ENCODE measurements at regions not wholly inside any gene's neighbourhood (a gene's known extent, or its start where the extent isn't known, plus 50 kb on each side); places are given as distances from the start of the nearest gene placed in this dataset.

DNA sequence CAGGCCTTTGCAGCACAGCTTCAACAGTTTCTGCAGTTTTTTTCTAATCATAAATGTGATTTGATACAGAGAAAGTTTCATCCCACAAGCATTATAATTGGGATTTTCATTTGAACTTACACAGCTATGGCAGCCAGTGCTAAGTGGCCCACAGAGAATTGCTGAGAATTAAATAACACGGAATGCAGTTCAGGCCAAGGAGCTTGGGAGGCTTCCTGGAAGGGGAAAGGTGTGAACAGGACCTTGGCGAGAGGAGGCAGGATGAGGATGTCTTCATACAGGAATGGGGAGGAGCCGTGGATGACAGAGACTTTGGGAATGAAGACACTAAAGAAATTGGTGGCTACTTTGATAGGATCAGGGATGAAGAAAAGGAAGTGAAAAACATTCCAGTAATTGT, 95.3 kb downstream of the ZNF22 start:
- H3K27ac ChIP-seq (ENCODE audit: insufficient read depth, low read depth, low read length): no peak overlapping the region
- no peak overlapping the region for H3K4me2 ChIP-seq (ENCODE audit: insufficient read depth, low read length)
- TF ChIP-seq EZH2 (IDR thresholded peaks at IDR 0.05; ENCODE audit: borderline replicate concordance, low read depth, low read length, severe bottlenecking) (no peak), GATA2 (IDR thresholded peaks at IDR 0.05; ENCODE audit: insufficient read depth, insufficient read length, low read depth, low read length) (peak; percentile 31)
- H3K36me3 ChIP-seq (ENCODE audit: control insufficient read depth in 2 of 2, extremely low read depth in 1 of 2, insufficient read depth in 2 of 2, low read length in 2 of 2): no peaks in the 10 kb centered on the region
- H4K20me1 ChIP-seq (replicated peaks; ENCODE audit: control insufficient read depth, extremely low read depth, insufficient read depth, low read length): no peaks in the 10 kb centered on the region
- H3K9me1 ChIP-seq (replicated peaks; ENCODE audit: control insufficient read depth, extremely low read depth, insufficient read depth, low read length): no peaks in the 10 kb centered on the region
- H2AFZ ChIP-seq (ENCODE audit: low read depth, low read length): no peak overlapping the region
- CTCF ChIA-PET: interaction anchor here (1.6 kb wide), 1 partner anchor 27 kb away, joined by 4 read pairs; no protein-coding TSS in a partner anchor
- FAIRE-seq: no peak
- H3K4me3 ChIP-seq (replicated peaks in 1 of 3; ENCODE audit: insufficient read depth in 1 of 3, low read depth in 1 of 3, low read length in 3 of 3): no peak overlapping the region
- BruUV-seq (replicated peaks): no TSS peak
- intact Hi-C loops (cut with micrococcal nuclease): no loop called here
- dilution Hi-C loops (cut with MboI; ENCODE audit: extremely low pct_ligation_motif_present, low sequenced_read_pairs): no loop called here
- POLR2A ChIA-PET: no interaction called here
- DNase-seq (ENCODE audit: low read depth, low spot score): no peak
- H3K9ac ChIP-seq (replicated peaks; ENCODE audit: extremely low read depth, insufficient read depth, low read length): no peak overlapping the region
- H3K9me3 ChIP-seq (replicated peaks; ENCODE audit: control insufficient read depth, insufficient read depth, low read length): no peaks in the 10 kb centered on the region
- no peaks in the 10 kb centered on the region for H3K79me2 ChIP-seq (ENCODE audit: control insufficient read depth, insufficient read depth, low read length)
- peaks cover 6 to 7% of the 10 kb centered on the region in 2 experiments for H3K27me3 ChIP-seq (ENCODE audit: control insufficient read depth in 2 of 2, insufficient read depth in 2 of 2, low read length in 2 of 2)
- no peaks in the 10 kb centered on the region for H3K4me1 ChIP-seq (ENCODE audit: control insufficient read depth, extremely low read depth, insufficient read depth, low read length)

DNA sequence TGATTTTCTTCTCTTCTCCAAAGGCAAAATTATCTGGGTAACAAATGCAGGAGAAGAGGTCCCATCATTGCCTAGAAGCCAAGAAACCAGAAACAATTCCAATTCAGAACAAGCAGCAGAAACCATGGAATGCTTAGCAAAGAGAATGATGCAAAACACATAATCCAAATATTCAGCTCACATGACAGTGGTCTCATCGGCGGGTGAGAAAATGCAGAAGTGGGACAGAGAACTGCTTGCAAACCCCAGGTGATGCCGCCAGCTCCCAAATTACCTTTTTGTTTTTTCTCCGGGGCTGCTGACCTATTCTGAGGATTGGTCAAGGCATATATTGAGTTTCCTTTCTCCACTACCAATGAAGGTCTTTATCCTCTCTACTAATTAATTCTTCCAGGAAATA, 99.7 kb downstream of the ZNF22 start:
- Histone ChIP-seq H3K36me3 (ENCODE audit: control insufficient read depth in 2 of 2, extremely low read depth in 1 of 2, insufficient read depth in 2 of 2, low read length in 2 of 2) (no peaks in the 10 kb centered on the region), H3K9ac (replicated peaks; ENCODE audit: extremely low read depth, insufficient read depth, low read length) (no peak overlapping the region), H3K9me3 (replicated peaks; ENCODE audit: control insufficient read depth, insufficient read depth, low read length) (no peaks in the 10 kb centered on the region), H3K4me1 (ENCODE audit: control insufficient read depth, extremely low read depth, insufficient read depth, low read length) (no peaks in the 10 kb centered on the region), H3K27ac (ENCODE audit: insufficient read depth, low read depth, low read length) (no peak overlapping the region), H3K27me3 (ENCODE audit: control insufficient read depth in 2 of 2, insufficient read depth in 2 of 2, low read length in 2 of 2) (peaks cover 4 to 11% of the 10 kb centered on the region in 2 experiments), H3K79me2 (ENCODE audit: control insufficient read depth, insufficient read depth, low read length) (no peaks in the 10 kb centered on the region), H4K20me1 (replicated peaks; ENCODE audit: control insufficient read depth, extremely low read depth, insufficient read depth, low read length) (no peaks in the 10 kb centered on the region), H3K9me1 (replicated peaks; ENCODE audit: control insufficient read depth, extremely low read depth, insufficient read depth, low read length) (no peaks in the 10 kb centered on the region), H2AFZ (ENCODE audit: low read depth, low read length) (no peak overlapping the region), H3K4me3 (replicated peaks in 1 of 3; ENCODE audit: insufficient read depth in 1 of 3, low read depth in 1 of 3, low read length in 3 of 3) (no peak overlapping the region), H3K4me2 (ENCODE audit: insufficient read depth, low read length) (no peak overlapping the region)
- CTCF ChIA-PET: no interaction called here
- no peak for DNase-seq (ENCODE audit: low read depth, low spot score)
- intact Hi-C loops (cut with micrococcal nuclease) (no loop called here), dilution Hi-C loops (cut with MboI; ENCODE audit: extremely low pct_ligation_motif_present, low sequenced_read_pairs) (no loop called here)
- TF ChIP-seq JUN (IDR thresholded peaks at IDR 0.05; ENCODE audit: borderline replicate concordance, insufficient read depth, insufficient read length, low read depth) (no peak), FOS (IDR thresholded peaks at IDR 0.05; ENCODE audit: borderline replicate concordance, insufficient read depth, low read length) (no peak), EZH2 (IDR thresholded peaks at IDR 0.05; ENCODE audit: borderline replicate concordance, low read depth, low read length, severe bottlenecking) (no peak)
- TF ChIP-seq, protein P1, sequence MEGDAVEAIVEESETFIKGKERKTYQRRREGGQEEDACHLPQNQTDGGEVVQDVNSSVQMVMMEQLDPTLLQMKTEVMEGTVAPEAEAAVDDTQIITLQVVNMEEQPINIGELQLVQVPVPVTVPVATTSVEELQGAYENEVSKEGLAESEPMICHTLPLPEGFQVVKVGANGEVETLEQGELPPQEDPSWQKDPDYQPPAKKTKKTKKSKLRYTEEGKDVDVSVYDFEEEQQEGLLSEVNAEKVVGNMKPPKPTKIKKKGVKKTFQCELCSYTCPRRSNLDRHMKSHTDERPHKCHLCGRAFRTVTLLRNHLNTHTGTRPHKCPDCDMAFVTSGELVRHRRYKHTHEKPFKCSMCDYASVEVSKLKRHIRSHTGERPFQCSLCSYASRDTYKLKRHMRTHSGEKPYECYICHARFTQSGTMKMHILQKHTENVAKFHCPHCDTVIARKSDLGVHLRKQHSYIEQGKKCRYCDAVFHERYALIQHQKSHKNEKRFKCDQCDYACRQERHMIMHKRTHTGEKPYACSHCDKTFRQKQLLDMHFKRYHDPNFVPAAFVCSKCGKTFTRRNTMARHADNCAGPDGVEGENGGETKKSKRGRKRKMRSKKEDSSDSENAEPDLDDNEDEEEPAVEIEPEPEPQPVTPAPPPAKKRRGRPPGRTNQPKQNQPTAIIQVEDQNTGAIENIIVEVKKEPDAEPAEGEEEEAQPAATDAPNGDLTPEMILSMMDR (IDR thresholded peaks at IDR 0.05; ENCODE audit: extremely low read depth in 1 of 2, insufficient read depth in 1 of 2, low read depth in 1 of 2, low read length in 2 of 2): no peak
- TF ChIP-seq, protein P2, sequence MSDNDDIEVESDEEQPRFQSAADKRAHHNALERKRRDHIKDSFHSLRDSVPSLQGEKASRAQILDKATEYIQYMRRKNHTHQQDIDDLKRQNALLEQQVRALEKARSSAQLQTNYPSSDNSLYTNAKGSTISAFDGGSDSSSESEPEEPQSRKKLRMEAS (IDR thresholded peaks at IDR 0.05; ENCODE audit: insufficient read depth, insufficient read length): no peak
- POLR2A ChIA-PET: no interaction called here
- FAIRE-seq: no peak
- no TSS peak for BruUV-seq (replicated peaks)
